ENCODE measurements at regions not wholly inside any gene's neighbourhood (a gene's known extent, or its start where the extent isn't known, plus 50 kb on each side); places are given as distances from the start of the nearest gene placed in this dataset.

- Histone ChIP-seq H3K9me1 (replicated peaks; ENCODE audit: control insufficient read depth, extremely low read depth, insufficient read depth, low read length) (no peaks in the 10 kb centered on the region), H3K4me3 (replicated peaks in 1 of 3; ENCODE audit: insufficient read depth in 1 of 3, low read depth in 1 of 3, low read length in 3 of 3) (no peak overlapping the region), H3K36me3 (ENCODE audit: control insufficient read depth in 2 of 2, extremely low read depth in 1 of 2, insufficient read depth in 2 of 2, low read length in 2 of 2) (no peaks in the 10 kb centered on the region), H3K4me1 (ENCODE audit: control insufficient read depth, extremely low read depth, insufficient read depth, low read length) (no peaks in the 10 kb centered on the region), H2AFZ (ENCODE audit: low read depth, low read length) (no peak overlapping the region), H3K79me2 (ENCODE audit: control insufficient read depth, insufficient read depth, low read length) (no peaks in the 10 kb centered on the region), H3K4me2 (ENCODE audit: insufficient read depth, low read length) (no peak overlapping the region), H4K20me1 (replicated peaks; ENCODE audit: control insufficient read depth, extremely low read depth, insufficient read depth, low read length) (no peaks in the 10 kb centered on the region), H3K27me3 (ENCODE audit: control insufficient read depth in 2 of 2, insufficient read depth in 2 of 2, low read length in 2 of 2) (peaks cover 2 to 4% of the 10 kb centered on the region in 2 experiments), H3K9ac (replicated peaks; ENCODE audit: extremely low read depth, insufficient read depth, low read length) (no peak overlapping the region), H3K9me3 (replicated peaks; ENCODE audit: control insufficient read depth, insufficient read depth, low read length) (no peaks in the 10 kb centered on the region), H3K27ac (ENCODE audit: insufficient read depth, low read depth, low read length) (no peak overlapping the region)
- ChIA-PET POLR2A (no interaction called here), CTCF (interaction anchor here (1.0 kb wide), 1 partner anchor 336 kb away, joined by 4 read pairs; no protein-coding TSS in a partner anchor)
- intact Hi-C loops (cut with micrococcal nuclease) = no loop called here
- TF ChIP-seq MAX (IDR thresholded peaks at IDR 0.05; ENCODE audit: insufficient read depth, insufficient read length) (no peak), CTCF (IDR thresholded peaks at IDR 0.05; ENCODE audit: extremely low read depth in 1 of 2, insufficient read depth in 1 of 2, low read depth in 1 of 2, low read length in 2 of 2) (no peak), POLR2A (IDR thresholded peaks at IDR 0.05; ENCODE audit: low read depth, low read length) (no peak), EZH2 (IDR thresholded peaks at IDR 0.05; ENCODE audit: borderline replicate concordance, low read depth, low read length, severe bottlenecking) (no peak), GATA2 (IDR thresholded peaks at IDR 0.05; ENCODE audit: insufficient read depth, insufficient read length, low read depth, low read length) (no peak), JUN (IDR thresholded peaks at IDR 0.05; ENCODE audit: borderline replicate concordance, insufficient read depth, insufficient read length, low read depth) (no peak), FOS (IDR thresholded peaks at IDR 0.05; ENCODE audit: borderline replicate concordance, insufficient read depth, low read length) (no peak), MYC (IDR thresholded peaks at IDR 0.05; ENCODE audit: low read depth, low read length) (no peak), POLR2AphosphoS5 (IDR thresholded peaks at IDR 0.05; ENCODE audit: insufficient read depth, low read depth, low read length) (no peak)
- no TSS peak for BruUV-seq (replicated peaks)
- FAIRE-seq = no peak
- no peak for DNase-seq (ENCODE audit: low read depth, low spot score)
- dilution Hi-C loops (cut with MboI; ENCODE audit: extremely low pct_ligation_motif_present, low sequenced_read_pairs) = loop anchor here (10.0 kb wide), 1 partner anchor 311 kb away; no protein-coding TSS in a partner anchor
Measured at GRCh38 chr20:4585758-4586157, 100.5 kb upstream of the PRNP start.
